PC-3 (cell line): ENCODE measurements at regions not wholly inside any gene's neighbourhood (a gene's known extent, or its start where the extent isn't known, plus 50 kb on each side); places are given as distances from the start of the nearest gene placed in this dataset.

Experiments
- CTCF ChIP-seq: fragments of 300-600 bp; sonication (generic); conservative IDR thresholded peaks from 2 replicates; pipeline ENCODE4 v1.5.1; 2017; ENCODE audit warnings: antibody characterized with exemption, low read depth, mild to moderate bottlenecking, low read length
- EZH2 ChIP-seq: fragments of 300-600 bp; sonication (generic); IDR thresholded peaks from one replicate; pipeline ENCODE4 v1.6.1; 2017; ENCODE audit warnings: antibody characterized with exemption, mild to moderate bottlenecking, low read length; ENCODE audit not compliant: unreplicated experiment
- EZH2phosphoT487 ChIP-seq: fragments of 300-600 bp; sonication (generic); IDR thresholded peaks from 2 replicates; pipeline ENCODE4 v1.6.1; 2018; ENCODE audit warnings: mild to moderate bottlenecking, antibody characterized with exemption, low read length, borderline replicate concordance

GRCh38 chr6:14235653-14236356, 118.2 kb downstream of the CD83 start:
- TF ChIP-seq CTCF (no peak), EZH2 (no peak), EZH2phosphoT487 (no peak)
